Gastroesophageal sphincter (tissue), 4 donors: ENCODE measurements at regions not wholly inside any gene's neighbourhood (a gene's known extent, or its start where the extent isn't known, plus 50 kb on each side); places are given as distances from the start of the nearest gene placed in this dataset.

Experiments used
- ATAC-seq: fragments of 150-250 bp; one replicate; pipeline ENCODE4 v1.9.1; 2016; ENCODE audit warnings: mild to moderate bottlenecking, moderate library complexity
- H3K27ac ChIP-seq, 4 donors: fragments of 200-600 bp; sonication (generic) in 3 of 4; 1 replicate in 3 of 4; 2 replicates in 1 of 4; pipeline ENCODE4 v1.5.1; 2016 to 2019
- H3K27me3 ChIP-seq: fragments of 200-600 bp; sonication (generic); one replicate; pipeline ENCODE4 v1.5.1; 2019
- H3K36me3 ChIP-seq, 2 donors: fragments of 200-600 bp; sonication (generic); one replicate each; pipeline ENCODE4 v1.5.1; 2019; ENCODE audit warnings: control low read depth in 1 of 2
- H3K4me1 ChIP-seq, 3 donors: fragments of 200-600 bp; sonication (generic); 1 replicate in 2 of 3; 2 replicates in 1 of 3; pipeline ENCODE4 v1.5.1; 2016 to 2019; ENCODE audit warnings: control low read depth in 2 of 3
- H3K4me3 ChIP-seq, 2 donors: fragments of 200-600 bp; sonication (generic); one replicate each; pipeline ENCODE4 v1.5.1; 2019; ENCODE audit warnings: mild to moderate bottlenecking in 1 of 2, moderate library complexity in 1 of 2
- H3K9me3 ChIP-seq, 3 donors: fragments of 200-600 bp; sonication (generic); one replicate each; pipeline ENCODE4 v1.5.1; 2017 to 2019; ENCODE audit warnings: control low read depth in 2 of 3
- CTCF ChIP-seq, 4 experiments: fragments of 200-600 bp in 2 of 4; fragments of 450-650 bp in 2 of 4; sonication (generic) in 1 of 4; IDR thresholded peaks; one replicate each; pipeline ENCODE4 v1.5.1; 2017 to 2019; ENCODE audit warnings: antibody characterized with exemption in 4 of 4, mild to moderate bottlenecking in 2 of 4, moderate library complexity in 2 of 4
- EP300 ChIP-seq: sonication (generic); formaldehyde crosslinking; IDR thresholded peaks from one replicate; pipeline ENCODE4 v1.6.1; 2017; ENCODE audit warnings: antibody characterized with exemption, mild to moderate bottlenecking
- POLR2A ChIP-seq, 2 donors: fragments of 450-650 bp; IDR thresholded peaks; one replicate each; pipeline ENCODE4 v1.6.1; 2017; ENCODE audit warnings: antibody characterized with exemption in 2 of 2, mild to moderate bottlenecking in 2 of 2, moderate library complexity in 1 of 2
- POLR2AphosphoS5 ChIP-seq: sonication (generic); formaldehyde crosslinking; IDR thresholded peaks from one replicate; pipeline ENCODE4 v1.6.1; 2017; ENCODE audit warnings: antibody characterized with exemption
- WGBS, 2 donors: methylation state at CpG; one replicate each; pipeline ENCODE4 v1.1.5; 2018; ENCODE audit warnings: low coverage in 1 of 2; 5-methylcytosine and 5-hydroxymethylcytosine counted together

- Histone ChIP-seq H3K27ac (no peak overlapping the region), H3K36me3 (no peaks in the 10 kb centered on the region), H3K4me1 (no peaks in the 10 kb centered on the region), H3K27me3 (no peaks in the 10 kb centered on the region), H3K4me3 (no peak overlapping the region), H3K9me3 (no peaks in the 10 kb centered on the region)
- ATAC-seq = no peak
- no peak for TF ChIP-seq EP300
- TF ChIP-seq CTCF (IDR thresholded peaks at IDR 0.05) = no peak
- TF ChIP-seq POLR2AphosphoS5 = no peak
- no peak for TF ChIP-seq POLR2A (IDR thresholded peaks at IDR 0.05)
- 66 to 79% methylated on average over 3 of the region's 3 CpGs for WGBS, 2 donors
These were observed 397.4 kb upstream of the SLC24A2 start for GRCh38 chr9:20186231-20186630.

GRCh38 chr9:20184541-20184940 is 395.7 kb upstream of the SLC24A2 start:
- no peak overlapping the region for H3K27ac ChIP-seq
- no peaks in the 10 kb centered on the region for H3K9me3 ChIP-seq
- no peaks in the 10 kb centered on the region for H3K36me3 ChIP-seq
- H3K4me3 ChIP-seq = no peak overlapping the region
- no peaks in the 10 kb centered on the region for H3K27me3 ChIP-seq
- no peaks in the 10 kb centered on the region for H3K4me1 ChIP-seq
- TF ChIP-seq EP300 (no peak), CTCF (IDR thresholded peaks at IDR 0.05) (no peak)
- ATAC-seq = no peak

GRCh38 chr9:20178679-20179078 is 389.8 kb upstream of the SLC24A2 start:
- H3K4me3 ChIP-seq = no peak overlapping the region
- H3K36me3 ChIP-seq = no peaks in the 10 kb centered on the region
- TF ChIP-seq EP300 (no peak), POLR2A (IDR thresholded peaks at IDR 0.05) (no peak), CTCF (IDR thresholded peaks at IDR 0.05) (no peak), POLR2AphosphoS5 (no peak)
- H3K27me3 ChIP-seq = no peaks in the 10 kb centered on the region
- H3K27ac ChIP-seq = no peak overlapping the region
- no peaks in the 10 kb centered on the region for H3K9me3 ChIP-seq
- H3K4me1 ChIP-seq = no peaks in the 10 kb centered on the region
- no peak for ATAC-seq

GRCh38 chr9:20178197-20178596 is 389.4 kb upstream of the SLC24A2 start:
- no peaks in the 10 kb centered on the region for H3K4me1 ChIP-seq
- no peaks in the 10 kb centered on the region for H3K36me3 ChIP-seq
- WGBS, 2 donors = 29 to 40% methylated on average over 1 of the region's 1 CpG
- no peaks in the 10 kb centered on the region for H3K27me3 ChIP-seq
- H3K4me3 ChIP-seq = no peak overlapping the region
- H3K27ac ChIP-seq = no peak overlapping the region
- no peak for TF ChIP-seq EP300
- H3K9me3 ChIP-seq = no peaks in the 10 kb centered on the region
- no peak for ATAC-seq

GRCh38 chr9:20170122-20170521 is 381.3 kb upstream of the SLC24A2 start:
- H3K36me3 ChIP-seq = no peaks in the 10 kb centered on the region
- TF ChIP-seq POLR2A (IDR thresholded peaks at IDR 0.05) (no peak), CTCF (IDR thresholded peaks at IDR 0.05) (no peak), POLR2AphosphoS5 (no peak), EP300 (no peak)
- H3K4me1 ChIP-seq = no peaks in the 10 kb centered on the region
- WGBS, 2 donors = 95 to 100% methylated on average over 1 to 3 of the region's 3 CpGs
- H3K27me3 ChIP-seq = no peaks in the 10 kb centered on the region
- H3K9me3 ChIP-seq = peaks cover 0 to 51% (median 0%) of the 10 kb centered on the region in 3 donors
- no peak overlapping the region for H3K4me3 ChIP-seq
- no peak overlapping the region for H3K27ac ChIP-seq
- ATAC-seq = no peak
